ENCODE measurements at regions not wholly inside any gene's neighbourhood (a gene's known extent, or its start where the extent isn't known, plus 50 kb on each side); places are given as distances from the start of the nearest gene placed in this dataset.

GRCh38 chr14:43307836-43308235 is 1199.2 kb downstream of the FSCB start:
- TF ChIP-seq ZFP30 (CRISPR knock-in tag; IDR thresholded peaks at IDR 0.05) (no peak), ZFP3 (CRISPR knock-in tag; IDR thresholded peaks at IDR 0.05) (no peak), ESRRG (CRISPR knock-in tag; IDR thresholded peaks at IDR 0.05) (no peak), CSRNP3 (CRISPR knock-in tag; IDR thresholded peaks at IDR 0.05) (no peak), POU6F1 (CRISPR knock-in tag; IDR thresholded peaks at IDR 0.05; ENCODE audit: borderline replicate concordance, low read depth) (no peak), BACH2 (CRISPR knock-in tag; IDR thresholded peaks at IDR 0.05; ENCODE audit: borderline replicate concordance) (no peak), ZNF565 (CRISPR knock-in tag; conservative IDR thresholded peaks at IDR 0.05; ENCODE audit: low read depth) (no peak), CREB5 (CRISPR knock-in tag; IDR thresholded peaks at IDR 0.05; ENCODE audit: low read depth) (no peak), RARB (CRISPR knock-in tag; IDR thresholded peaks at IDR 0.05) (no peak), TCF4 (CRISPR knock-in tag; IDR thresholded peaks at IDR 0.05; ENCODE audit: borderline replicate concordance) (no peak), GLIS3 (CRISPR knock-in tag; IDR thresholded peaks at IDR 0.05) (no peak), PATZ1 (CRISPR knock-in tag; IDR thresholded peaks at IDR 0.05; ENCODE audit: borderline replicate concordance) (no peak), PPARA (CRISPR knock-in tag; IDR thresholded peaks at IDR 0.05; ENCODE audit: borderline replicate concordance) (no peak)
